Stomach (tissue), 8 donors: ENCODE measurements at regions not wholly inside any gene's neighbourhood (a gene's known extent, or its start where the extent isn't known, plus 50 kb on each side); places are given as distances from the start of the nearest gene placed in this dataset.

Experiments
- DNase-seq, 2 donors: peaks; one replicate each; pipeline versions ENCODE4 v3.0.0 to v3.0.0-alpha.2; 2013 to 2019
- H3K27ac ChIP-seq, 5 donors: fragments of 200-600 bp in 4 of 5; sonication (generic) in 4 of 5; one replicate each; pipeline ENCODE4 v1.5.1; 2013 to 2019; ENCODE audit warnings: mild to moderate bottlenecking in 1 of 5, moderate library complexity in 1 of 5
- H3K27me3 ChIP-seq, 3 donors: fragments of 200-600 bp; sonication (generic); one replicate each; pipeline ENCODE4 v1.5.1; 2017 to 2019; ENCODE audit warnings: mixed run types in 1 of 3
- H3K36me3 ChIP-seq, 4 donors: fragments of 200-600 bp; sonication (generic); 1 replicate in 3 of 4; 2 replicates in 1 of 4; pipeline ENCODE4 v1.5.1; 2016 to 2019
- H3K4me1 ChIP-seq, 4 donors: fragments of 200-600 bp; sonication (generic); one replicate each; pipeline ENCODE4 v1.5.1; 2016 to 2019
- H3K4me3 ChIP-seq, 4 donors: fragments of 200-600 bp; sonication (generic) in 3 of 4; one replicate each; pipeline ENCODE4 v1.5.1; 2016 to 2019; ENCODE audit warnings: mild to moderate bottlenecking in 1 of 4
- H3K9me3 ChIP-seq, 4 donors: fragments of 200-600 bp; sonication (generic); one replicate each; pipeline ENCODE4 v1.5.1; 2016 to 2019
- CTCF ChIP-seq, 7 experiments: fragments of 450-650 bp in 4 of 7; fragments of 200-600 bp in 3 of 7; sonication (generic) in 3 of 7; IDR thresholded peaks; one replicate each; pipeline ENCODE4 v1.5.1; 2016 to 2019; ENCODE audit warnings: antibody characterized with exemption in 7 of 7, control low read depth in 2 of 7, mild to moderate bottlenecking in 1 of 7
- EP300 ChIP-seq: sonication (generic); formaldehyde crosslinking; IDR thresholded peaks from one replicate; pipeline ENCODE4 v1.6.1; 2017; ENCODE audit warnings: antibody characterized with exemption
- POLR2A ChIP-seq, 4 donors: fragments of 450-650 bp; IDR thresholded peaks; one replicate each; pipeline ENCODE4 v1.6.1; 2016; ENCODE audit warnings: antibody characterized with exemption in 4 of 4, control low read depth in 2 of 4, mild to moderate bottlenecking in 1 of 4, moderate library complexity in 1 of 4
- POLR2AphosphoS5 ChIP-seq, 3 donors: sonication (generic); formaldehyde crosslinking; IDR thresholded peaks; one replicate each; pipeline ENCODE4 v1.6.1; 2016; ENCODE audit warnings: antibody characterized with exemption in 3 of 3
- WGBS, 5 donors: extraction: QIAGEN DNeasy Blood & Tissue Kit in 3 of 5; methylation state at CpG; one replicate each; pipeline versions ENCODE4 v1.1.5 to v1.1.7; 2013 to 2018; 5-methylcytosine and 5-hydroxymethylcytosine counted together
- intact Hi-C: fragments of 100-400 bp; cut with DNase I; formaldehyde crosslinking; loops from one replicate; pipeline ENCODE4 v1.15.1; 2023; ENCODE audit warnings: low total_unique reads
- donor health status: healthy with polysubstance abuse.
- donor health status: Bipolar disorder and iron deficiency.
- donor health status: healthy.

DNA sequence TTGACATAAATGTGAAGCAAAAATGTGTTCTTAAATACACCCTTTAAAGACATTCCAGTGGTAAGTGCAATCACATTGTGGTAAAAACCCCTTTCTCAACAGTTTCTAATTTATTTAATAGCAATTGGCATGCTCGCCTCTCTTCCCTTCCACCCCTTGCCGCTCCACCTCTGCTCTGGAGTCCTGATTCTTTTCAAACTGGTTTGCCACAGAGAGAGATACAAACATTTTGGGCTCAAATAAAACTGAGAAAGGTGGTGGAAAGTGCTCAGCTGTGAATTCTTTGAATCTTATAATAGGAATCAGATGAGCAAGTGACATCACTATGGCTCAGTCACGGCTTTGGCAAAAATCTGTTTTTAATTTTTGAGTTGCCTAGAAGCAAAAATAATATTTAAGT lies 993.9 kb downstream of the GALC start:
- H3K27ac ChIP-seq = no peak overlapping the region
- no peak overlapping the region for H3K4me3 ChIP-seq
- no peaks in the 10 kb centered on the region for H3K9me3 ChIP-seq
- H3K36me3 ChIP-seq = no peaks in the 10 kb centered on the region
- WGBS, 5 donors = 86 to 96% (median 92%) methylated on average over 3 of the region's 3 CpGs
- DNase-seq = no peak
- intact Hi-C loops = no loop called here
- H3K27me3 ChIP-seq = no peaks in the 10 kb centered on the region
- TF ChIP-seq POLR2A (IDR thresholded peaks at IDR 0.05) (no peak), CTCF (IDR thresholded peaks at IDR 0.05) (no peak), EP300 (no peak), POLR2AphosphoS5 (IDR thresholded peaks at IDR 0.05) (no peak)
- H3K4me1 ChIP-seq = no peaks in the 10 kb centered on the region

GRCh38 chr14:86997271-86997670 lies 995.7 kb downstream of the GALC start:
- 61 to 68% (median 63%) methylated on average over 2 of the region's 2 CpGs for WGBS, 5 donors
- no peaks in the 10 kb centered on the region for H3K27me3 ChIP-seq
- intact Hi-C loops = no loop called here
- H3K36me3 ChIP-seq = no peaks in the 10 kb centered on the region
- DNase-seq = no peak
- no peak overlapping the region for H3K27ac ChIP-seq
- H3K4me3 ChIP-seq = no peak overlapping the region
- no peaks in the 10 kb centered on the region for H3K4me1 ChIP-seq
- TF ChIP-seq CTCF (IDR thresholded peaks at IDR 0.05) (no peak), POLR2AphosphoS5 (IDR thresholded peaks at IDR 0.05) (no peak), POLR2A (IDR thresholded peaks at IDR 0.05) (no peak), EP300 (no peak)
- no peaks in the 10 kb centered on the region for H3K9me3 ChIP-seq

GRCh38 chr14:86990396-86990795 lies 1002.6 kb downstream of the GALC start:
- WGBS, 5 donors = 64 to 74% (median 69%) methylated on average over 2 of the region's 2 CpGs
- intact Hi-C loops = no loop called here
- no peaks in the 10 kb centered on the region for H3K4me1 ChIP-seq
- no peak overlapping the region for H3K4me3 ChIP-seq
- no peaks in the 10 kb centered on the region for H3K9me3 ChIP-seq
- DNase-seq = no peak
- TF ChIP-seq POLR2A (IDR thresholded peaks at IDR 0.05) (no peak), EP300 (no peak), POLR2AphosphoS5 (IDR thresholded peaks at IDR 0.05) (no peak)
- no peaks in the 10 kb centered on the region for H3K36me3 ChIP-seq
- H3K27me3 ChIP-seq = no peaks in the 10 kb centered on the region
- H3K27ac ChIP-seq = no peak overlapping the region

DNA sequence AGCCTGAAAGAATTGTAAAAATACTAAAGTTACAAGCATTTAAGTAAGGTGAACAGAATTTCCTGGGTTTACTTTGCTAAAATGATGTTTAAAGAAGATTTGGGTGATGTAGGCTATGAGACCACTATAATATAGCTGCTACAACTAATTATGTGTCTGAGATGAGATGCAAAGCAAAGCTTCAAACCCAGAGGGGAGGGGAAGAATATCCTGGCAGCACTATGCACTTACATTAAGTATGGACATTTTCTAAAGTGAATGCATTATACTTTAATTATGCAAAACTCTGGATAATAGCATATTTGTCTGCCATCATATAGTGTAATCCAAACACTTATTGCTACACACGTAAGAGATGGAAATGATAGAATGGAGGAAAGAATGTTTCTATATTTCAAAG lies 1003.7 kb downstream of the GALC start:
- 66 to 92% (median 79%) methylated on average over 1 of the region's 1 CpG for WGBS, 5 donors
- H3K4me3 ChIP-seq = no peak overlapping the region
- intact Hi-C loops = no loop called here

More for the DNA sequence above, 1003.7 kb downstream of the GALC start:
- H3K36me3 ChIP-seq = no peaks in the 10 kb centered on the region
- no peaks in the 10 kb centered on the region for H3K27me3 ChIP-seq
- H3K9me3 ChIP-seq = no peaks in the 10 kb centered on the region
- no peak for DNase-seq
- H3K4me1 ChIP-seq = no peaks in the 10 kb centered on the region
- H3K27ac ChIP-seq = no peak overlapping the region
- TF ChIP-seq CTCF (IDR thresholded peaks at IDR 0.05) (no peak), EP300 (no peak), POLR2A (IDR thresholded peaks at IDR 0.05) (no peak), POLR2AphosphoS5 (IDR thresholded peaks at IDR 0.05) (no peak)
